Mesodermal cell (in vitro differentiated cells): ENCODE measurements at regions not wholly inside any gene's neighbourhood (a gene's known extent, or its start where the extent isn't known, plus 50 kb on each side); places are given as distances from the start of the nearest gene placed in this dataset.

ENCODE experiments used
- H3K27ac ChIP-seq: 2 replicates; pipeline ENCODE4 v1.7.0; 2013; ENCODE audit warnings: mild to moderate bottlenecking, low read depth, low read length, moderate library complexity; ENCODE audit not compliant: severe bottlenecking
- H3K36me3 ChIP-seq: 2 replicates; pipeline ENCODE4 v1.7.1; 2013; ENCODE audit warnings: mild to moderate bottlenecking, low read length, moderate library complexity; ENCODE audit not compliant: control insufficient read depth, insufficient read depth
- H3K4me1 ChIP-seq: one replicate; pipeline ENCODE4 v1.7.1; 2013; ENCODE audit warnings: mild to moderate bottlenecking, low read length; ENCODE audit not compliant: insufficient read depth, control insufficient read depth, poor library complexity, severe bottlenecking
- H3K4me3 ChIP-seq: 2 replicates; pipeline ENCODE4 v1.7.0; 2013; ENCODE audit warnings: low read length, control low read depth, mild to moderate bottlenecking; ENCODE audit not compliant: insufficient read depth, poor library complexity, severe bottlenecking; ENCODE audit errors: extremely low read depth
- H3K9me3 ChIP-seq: 2 replicates; pipeline ENCODE4 v1.7.1; 2013; ENCODE audit warnings: mild to moderate bottlenecking, low read length, moderate library complexity; ENCODE audit not compliant: control insufficient read depth
- WGBS, 2 experiments: methylation state at CpG; one replicate each; pipeline ENCODE4 v1.1.5; 2013; ENCODE audit warnings: missing lambda C conversion rate in 2 of 2; ENCODE audit not compliant: insufficient coverage in 2 of 2; 5-methylcytosine and 5-hydroxymethylcytosine counted together

DNA sequence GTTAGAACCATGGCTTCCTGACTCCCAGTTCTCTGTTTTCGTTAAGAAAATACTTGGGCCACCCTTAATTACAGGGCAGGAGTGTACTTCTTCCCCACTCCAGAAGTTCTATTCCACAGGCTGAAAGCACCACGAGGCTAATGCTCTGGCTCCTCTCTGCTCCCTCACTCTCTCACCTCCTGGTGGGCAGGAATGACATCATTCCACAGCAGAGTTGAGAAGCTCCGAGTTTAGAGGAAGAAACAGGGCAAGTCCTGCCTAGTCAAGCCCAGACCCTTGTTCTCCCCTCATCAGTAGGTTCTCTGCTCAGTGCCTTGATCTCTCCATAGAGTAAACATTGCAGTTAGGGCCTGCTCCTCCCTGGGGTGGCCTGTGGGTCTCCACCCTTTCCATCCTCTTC is 343.8 kb upstream of the CLNK start:
- no peaks in the 10 kb centered on the region for H3K9me3 ChIP-seq
- no peaks in the 10 kb centered on the region for H3K36me3 ChIP-seq
- no peak overlapping the region for H3K27ac ChIP-seq
- no peak overlapping the region for H3K4me3 ChIP-seq
- WGBS, 2 experiments: 69 to 75% methylated on average over 2 of the region's 3 CpGs
- no peaks in the 10 kb centered on the region for H3K4me1 ChIP-seq

DNA sequence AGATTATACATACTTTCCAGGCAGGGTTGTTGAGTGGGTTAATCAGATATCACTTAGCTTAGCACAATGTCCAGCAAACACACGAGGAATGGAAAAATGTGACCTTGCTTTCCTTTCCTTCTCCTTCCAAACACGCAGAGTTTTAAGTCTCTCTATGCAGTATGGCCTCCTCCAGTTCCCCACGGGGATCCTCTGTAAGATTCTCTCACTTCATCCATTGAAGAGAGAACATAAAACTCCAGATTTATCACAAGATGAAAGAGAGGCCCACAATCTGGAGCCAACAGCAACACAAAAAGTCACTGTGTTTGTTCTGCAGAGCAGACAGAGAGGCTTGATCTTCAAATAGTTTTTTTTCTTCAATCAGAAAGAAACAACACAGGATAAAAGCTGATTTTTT is 336.8 kb upstream of the CLNK start:
- H3K36me3 ChIP-seq: no peaks in the 10 kb centered on the region
- 88 to 95% methylated on average over 2 to 3 of the region's 3 CpGs for WGBS, 2 experiments
- H3K27ac ChIP-seq: no peak overlapping the region
- H3K4me3 ChIP-seq: no peak overlapping the region
- no peaks in the 10 kb centered on the region for H3K9me3 ChIP-seq
- no peaks in the 10 kb centered on the region for H3K4me1 ChIP-seq

- no peak overlapping the region for H3K4me3 ChIP-seq
- H3K27ac ChIP-seq: no peak overlapping the region
- H3K36me3 ChIP-seq: no peaks in the 10 kb centered on the region
- H3K4me1 ChIP-seq: no peaks in the 10 kb centered on the region
- no peaks in the 10 kb centered on the region for H3K9me3 ChIP-seq
- 100% methylated on average over 1 of the region's 8 CpGs; no CpG with 5 or more reads in 1 of the 2 experiments for WGBS, 2 experiments
Observed at GRCh38 chr4:11019451-11020240, 335.1 kb upstream of the CLNK start.

DNA sequence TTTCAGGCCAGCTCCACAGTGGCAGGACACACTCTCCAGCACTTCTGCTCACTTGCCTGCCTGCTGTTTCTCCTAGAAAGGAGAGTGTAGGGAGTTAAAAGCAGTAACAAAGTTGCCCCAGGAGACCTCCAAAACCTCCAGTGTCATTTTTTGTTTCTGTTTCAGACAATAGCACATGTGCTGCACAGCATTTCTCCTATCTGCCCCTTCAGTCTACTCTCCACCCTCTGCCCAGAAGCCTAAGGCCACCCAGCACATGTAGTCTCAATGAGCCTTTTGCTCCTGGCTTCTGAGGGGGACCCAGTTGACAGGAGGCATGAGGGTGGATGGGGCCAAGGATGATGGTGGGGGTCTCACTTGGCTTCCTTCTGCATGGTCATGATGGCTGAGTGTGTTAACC is 329.6 kb upstream of the CLNK start:
- Histone ChIP-seq H3K36me3 (no peaks in the 10 kb centered on the region), H3K4me3 (no peak overlapping the region), H3K4me1 (no peaks in the 10 kb centered on the region), H3K27ac (no peak overlapping the region), H3K9me3 (no peaks in the 10 kb centered on the region)

DNA sequence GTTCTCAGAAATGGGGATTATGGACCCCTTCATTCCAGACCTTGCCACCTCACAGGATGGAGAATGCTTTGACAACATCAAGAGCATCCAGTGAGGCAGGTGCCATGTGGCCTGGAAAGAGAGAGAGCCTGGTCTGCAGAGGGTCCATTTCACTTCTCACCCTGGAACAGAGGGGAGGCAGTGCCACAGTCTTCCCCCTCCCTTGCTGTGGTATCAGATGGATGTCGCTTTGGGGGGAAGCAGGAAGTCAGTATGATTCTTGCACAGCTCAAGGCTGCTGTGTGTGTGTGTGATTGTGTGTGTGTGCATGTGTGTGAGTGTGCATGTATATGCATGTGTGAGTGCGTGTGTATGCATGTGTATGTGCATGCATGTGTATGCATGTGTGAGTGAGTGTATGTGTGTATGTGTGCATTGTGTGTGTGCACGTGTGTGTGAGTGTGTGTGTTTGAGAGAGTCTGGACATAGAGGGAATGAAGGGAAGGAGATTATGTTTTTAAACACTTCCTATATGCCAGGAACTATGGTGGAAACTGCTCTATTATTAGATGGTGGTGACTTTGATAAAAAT is 328.6 kb upstream of the CLNK start:
- H3K27ac ChIP-seq: no peak overlapping the region
- H3K36me3 ChIP-seq: no peaks in the 10 kb centered on the region
- no peak overlapping the region for H3K4me3 ChIP-seq
- H3K9me3 ChIP-seq: no peaks in the 10 kb centered on the region
- WGBS, 2 experiments: 84 to 95% methylated on average over 2 to 3 of the region's 3 CpGs
- H3K4me1 ChIP-seq: no peaks in the 10 kb centered on the region

- H3K9me3 ChIP-seq: no peaks in the 10 kb centered on the region
- H3K4me1 ChIP-seq: no peaks in the 10 kb centered on the region
- WGBS, 2 experiments: 68 to 100% methylated on average over 2 of the region's 3 CpGs
- no peak overlapping the region for H3K4me3 ChIP-seq
- no peaks in the 10 kb centered on the region for H3K36me3 ChIP-seq
- no peak overlapping the region for H3K27ac ChIP-seq
Observed at GRCh38 chr4:11011249-11011648, 326.7 kb upstream of the CLNK start.

GRCh38 chr4:11010624-11011023 is 326.1 kb upstream of the CLNK start:
- Histone ChIP-seq H3K27ac (no peak overlapping the region), H3K36me3 (no peaks in the 10 kb centered on the region), H3K9me3 (no peaks in the 10 kb centered on the region), H3K4me1 (no peaks in the 10 kb centered on the region), H3K4me3 (no peak overlapping the region)
- 86% methylated on average over 1 of the region's 2 CpGs; no CpG with 5 or more reads in 1 of the 2 experiments for WGBS, 2 experiments

GRCh38 chr4:11009281-11009680 is 324.7 kb upstream of the CLNK start:
- Histone ChIP-seq H3K9me3 (no peaks in the 10 kb centered on the region), H3K27ac (no peak overlapping the region), H3K4me1 (no peaks in the 10 kb centered on the region), H3K36me3 (no peaks in the 10 kb centered on the region), H3K4me3 (no peak overlapping the region)
- no CpG with 5 or more reads among the region's 1 CpG for whole genome bisulfite sequencing, 2 experiments

DNA sequence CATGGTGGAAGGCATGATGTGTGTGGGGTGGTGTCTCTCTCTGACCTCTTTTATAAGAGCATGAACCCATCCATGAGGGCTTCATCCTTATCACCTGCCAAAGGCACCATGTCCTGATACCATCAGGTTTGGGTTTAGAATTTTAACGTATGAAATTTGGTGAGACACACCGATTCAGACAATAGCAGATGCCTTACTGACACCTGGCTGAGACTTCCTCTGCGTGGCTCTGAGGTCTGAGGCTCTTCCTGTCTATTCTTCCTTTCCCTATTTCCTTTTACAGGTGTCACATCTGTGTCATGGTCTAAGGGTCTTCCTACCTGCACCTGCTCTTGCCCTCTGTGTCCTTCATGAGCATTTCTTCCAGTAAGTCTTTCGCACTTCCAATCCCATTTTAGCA is 320.7 kb upstream of the CLNK start:
- H3K27ac ChIP-seq: no peak overlapping the region
- 93 to 100% methylated on average over 3 of the region's 4 CpGs for WGBS, 2 experiments
- H3K9me3 ChIP-seq: no peaks in the 10 kb centered on the region
- H3K36me3 ChIP-seq: no peaks in the 10 kb centered on the region
- H3K4me3 ChIP-seq: no peak overlapping the region
- no peaks in the 10 kb centered on the region for H3K4me1 ChIP-seq

DNA sequence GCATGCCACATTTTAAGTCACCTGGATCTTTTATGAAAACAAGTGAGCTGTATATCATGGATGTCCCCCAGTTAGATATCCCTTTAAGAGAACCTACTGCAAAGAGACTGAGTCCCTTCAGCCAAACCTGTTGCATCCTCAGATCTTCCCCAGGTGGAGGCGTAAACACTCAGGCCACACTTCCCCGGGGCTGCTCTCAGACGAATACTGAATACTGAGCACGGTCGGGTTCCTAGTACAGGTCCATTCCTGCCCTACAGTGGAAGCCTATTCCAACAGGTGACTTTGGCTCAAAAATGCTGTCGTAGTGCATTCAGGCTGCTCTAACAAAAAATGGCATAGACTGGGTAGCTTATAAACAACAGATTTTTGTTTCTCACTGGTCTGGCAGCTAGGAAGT is 320.2 kb upstream of the CLNK start:
- H3K4me1 ChIP-seq: no peaks in the 10 kb centered on the region
- no peaks in the 10 kb centered on the region for H3K9me3 ChIP-seq
- WGBS, 2 experiments: 86 to 89% methylated on average over 5 to 6 of the region's 6 CpGs
- H3K4me3 ChIP-seq: no peak overlapping the region
- no peaks in the 10 kb centered on the region for H3K36me3 ChIP-seq
- no peak overlapping the region for H3K27ac ChIP-seq

DNA sequence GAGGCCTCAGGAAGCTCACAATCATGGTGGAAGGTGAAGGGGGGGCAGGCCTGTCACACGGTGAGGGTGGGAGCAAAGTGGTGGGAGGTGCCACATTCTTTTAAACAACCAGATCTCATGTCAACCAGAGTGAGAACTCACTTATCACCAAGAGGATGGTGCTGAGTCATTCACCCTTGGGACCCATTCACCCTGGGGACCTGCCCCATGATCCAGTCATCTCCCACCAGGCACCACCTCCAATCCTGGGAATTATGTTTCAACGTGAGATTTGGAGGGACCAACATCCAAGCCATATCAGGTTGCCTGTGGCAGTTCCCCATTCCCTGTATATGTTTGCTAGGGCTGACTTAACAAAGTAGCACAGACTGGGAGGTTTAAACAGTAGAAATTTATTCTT is 318.4 kb upstream of the CLNK start:
- no peaks in the 10 kb centered on the region for H3K4me1 ChIP-seq
- 90% methylated on average over 2 of the region's 2 CpGs; no CpG with 5 or more reads in 1 of the 2 experiments for WGBS, 2 experiments
- no peaks in the 10 kb centered on the region for H3K36me3 ChIP-seq
- no peak overlapping the region for H3K4me3 ChIP-seq
- H3K27ac ChIP-seq: no peak overlapping the region
- no peaks in the 10 kb centered on the region for H3K9me3 ChIP-seq
